GM10266 (cell line): ENCODE measurements at regions not wholly inside any gene's neighbourhood (a gene's known extent, or its start where the extent isn't known, plus 50 kb on each side); places are given as distances from the start of the nearest gene placed in this dataset.
"Not testable (repeated sequence)": the region's sequence is repeated elsewhere in the genome, so short reads cannot be mapped to it uniquely, and the experiment has no call there.

Experiments
- DNase-seq: peaks from one replicate; pipeline ENCODE4 v3.0.0; 2012; ENCODE audit errors: extremely low spot score
- TF ChIP-seq, protein P1 (sequence below): IDR thresholded peaks from 2 replicates; pipeline ENCODE4 v1.5.1; 2012; ENCODE audit warnings: mild to moderate bottlenecking, low read depth; ENCODE audit not compliant: control insufficient read depth, insufficient read depth; ENCODE audit errors: missing control alignments

DNA sequence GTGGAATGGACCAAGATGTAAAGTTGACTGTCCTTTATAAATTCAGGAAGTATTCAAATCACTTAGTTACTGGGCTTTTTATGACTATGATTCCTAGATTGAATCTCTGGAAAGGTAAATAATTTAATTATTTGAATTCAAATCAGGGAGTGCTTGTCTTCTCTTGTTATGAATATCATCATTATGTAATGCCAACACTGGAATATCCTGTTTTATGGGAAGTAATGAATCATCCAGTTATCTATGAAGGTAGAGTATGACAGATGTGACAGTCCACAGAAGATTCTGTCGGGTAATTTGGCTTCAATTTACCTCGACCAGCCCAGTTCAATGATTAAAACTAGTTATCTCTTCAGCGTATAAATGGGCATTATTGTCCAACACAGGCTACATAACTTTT lies 141.0 kb upstream of the NUDT12 start:
- DNase-seq, result no peak
- TF ChIP-seq, protein P1, sequence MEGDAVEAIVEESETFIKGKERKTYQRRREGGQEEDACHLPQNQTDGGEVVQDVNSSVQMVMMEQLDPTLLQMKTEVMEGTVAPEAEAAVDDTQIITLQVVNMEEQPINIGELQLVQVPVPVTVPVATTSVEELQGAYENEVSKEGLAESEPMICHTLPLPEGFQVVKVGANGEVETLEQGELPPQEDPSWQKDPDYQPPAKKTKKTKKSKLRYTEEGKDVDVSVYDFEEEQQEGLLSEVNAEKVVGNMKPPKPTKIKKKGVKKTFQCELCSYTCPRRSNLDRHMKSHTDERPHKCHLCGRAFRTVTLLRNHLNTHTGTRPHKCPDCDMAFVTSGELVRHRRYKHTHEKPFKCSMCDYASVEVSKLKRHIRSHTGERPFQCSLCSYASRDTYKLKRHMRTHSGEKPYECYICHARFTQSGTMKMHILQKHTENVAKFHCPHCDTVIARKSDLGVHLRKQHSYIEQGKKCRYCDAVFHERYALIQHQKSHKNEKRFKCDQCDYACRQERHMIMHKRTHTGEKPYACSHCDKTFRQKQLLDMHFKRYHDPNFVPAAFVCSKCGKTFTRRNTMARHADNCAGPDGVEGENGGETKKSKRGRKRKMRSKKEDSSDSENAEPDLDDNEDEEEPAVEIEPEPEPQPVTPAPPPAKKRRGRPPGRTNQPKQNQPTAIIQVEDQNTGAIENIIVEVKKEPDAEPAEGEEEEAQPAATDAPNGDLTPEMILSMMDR, result no peak

DNA sequence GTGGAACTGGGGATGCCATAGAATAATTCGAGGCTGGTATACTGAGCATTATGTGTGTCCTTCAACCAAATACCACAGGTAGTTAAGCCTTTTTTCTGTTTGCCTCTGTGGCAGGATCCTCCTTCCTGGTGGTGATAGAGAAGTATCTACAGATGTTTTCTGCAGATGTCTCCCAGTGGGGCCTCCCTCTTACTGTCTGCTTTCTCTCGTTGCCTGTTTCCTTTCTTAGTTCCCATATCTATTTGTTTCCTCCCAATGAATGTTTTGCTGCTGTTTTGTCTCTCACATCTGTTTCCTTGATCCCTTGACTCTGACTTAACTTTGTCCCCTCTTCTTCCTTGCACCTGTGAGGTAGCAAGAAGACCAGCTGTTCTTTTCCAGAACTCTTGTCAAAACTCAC lies 130.9 kb upstream of the NUDT12 start:
- TF ChIP-seq, protein P1, result no peak
- no peak for DNase-seq

DNA sequence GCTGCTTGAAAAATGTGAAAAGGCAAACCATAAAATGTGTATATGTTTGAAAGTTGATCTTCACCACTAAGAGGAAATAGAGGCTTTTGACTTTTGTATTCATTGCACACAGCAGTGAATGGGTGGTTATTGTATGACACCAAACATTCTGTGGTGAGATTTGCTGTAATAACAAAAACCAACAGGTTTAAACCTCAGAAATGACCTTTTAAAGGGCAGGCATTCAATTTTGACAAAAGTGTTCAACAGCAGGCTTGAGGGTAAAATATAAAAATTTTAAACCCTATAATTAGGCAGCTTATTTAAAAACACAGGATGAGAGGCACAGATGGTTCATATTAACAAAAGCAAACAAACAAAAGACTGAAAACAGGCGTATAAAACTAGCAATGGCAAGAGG lies 128.1 kb upstream of the NUDT12 start:
- TF ChIP-seq, protein P1, result no peak
- no peak for DNase-seq

DNA sequence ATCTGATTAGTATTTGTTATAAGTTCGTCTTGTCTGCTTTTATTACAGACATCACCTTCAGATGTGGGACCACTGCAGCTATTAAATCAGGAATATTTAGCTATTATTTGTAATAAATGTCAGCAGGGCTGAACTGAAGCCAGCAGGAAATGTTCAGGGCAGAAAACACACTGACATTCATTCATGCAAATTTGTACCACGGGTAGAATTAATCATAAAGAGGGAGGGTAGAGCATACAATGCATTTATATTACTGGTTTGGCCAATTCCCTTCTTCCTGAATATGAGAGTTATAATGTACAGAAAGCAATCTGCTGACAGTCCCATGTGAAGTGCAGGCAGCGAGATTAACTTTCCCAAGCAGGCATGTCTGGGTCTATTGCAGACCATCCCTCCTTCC lies 117.3 kb upstream of the NUDT12 start:
- TF ChIP-seq, protein P1, result no peak
- no peak for DNase-seq

DNA sequence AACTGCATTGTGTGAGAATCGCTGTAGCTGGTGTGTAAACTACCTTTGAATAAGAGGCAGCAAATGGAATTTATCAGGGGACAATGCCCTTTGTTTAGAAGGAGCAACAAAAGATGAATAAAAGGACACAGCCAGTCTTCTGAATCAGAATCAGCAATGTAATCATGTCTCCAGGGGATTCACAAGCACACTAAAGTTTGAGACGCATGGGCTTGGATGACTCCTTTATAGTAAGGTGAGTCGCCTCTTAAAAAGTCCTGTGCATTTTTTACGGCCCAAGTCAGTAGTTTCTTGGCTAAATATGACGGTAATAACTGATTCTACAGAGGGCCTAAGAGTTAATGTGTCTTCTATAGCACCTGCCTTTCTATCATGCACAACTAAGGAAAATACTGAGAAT lies 113.6 kb upstream of the NUDT12 start:
- not testable (repeated sequence) for DNase-seq

DNA sequence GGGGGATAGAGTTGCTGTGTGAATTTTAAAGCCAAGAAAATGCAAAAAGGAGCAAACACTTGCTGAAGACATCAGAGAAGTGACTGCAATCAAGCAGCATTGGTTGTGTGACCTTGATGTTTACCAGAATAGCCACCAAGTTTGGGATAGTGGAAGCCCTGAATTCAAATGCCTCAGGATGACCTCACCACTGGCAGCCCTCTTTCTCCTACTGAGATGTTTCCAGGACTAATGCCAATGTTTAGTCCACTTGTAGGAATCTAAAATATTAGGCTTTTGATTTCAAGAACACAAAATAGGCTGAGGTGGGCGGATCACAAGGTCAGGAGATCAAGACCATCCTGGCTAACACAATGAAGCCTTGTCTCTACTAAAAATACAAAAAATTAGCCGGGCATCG lies 112.2 kb upstream of the NUDT12 start:
- TF ChIP-seq, protein P1, result no peak
- DNase-seq, result no peak

DNA sequence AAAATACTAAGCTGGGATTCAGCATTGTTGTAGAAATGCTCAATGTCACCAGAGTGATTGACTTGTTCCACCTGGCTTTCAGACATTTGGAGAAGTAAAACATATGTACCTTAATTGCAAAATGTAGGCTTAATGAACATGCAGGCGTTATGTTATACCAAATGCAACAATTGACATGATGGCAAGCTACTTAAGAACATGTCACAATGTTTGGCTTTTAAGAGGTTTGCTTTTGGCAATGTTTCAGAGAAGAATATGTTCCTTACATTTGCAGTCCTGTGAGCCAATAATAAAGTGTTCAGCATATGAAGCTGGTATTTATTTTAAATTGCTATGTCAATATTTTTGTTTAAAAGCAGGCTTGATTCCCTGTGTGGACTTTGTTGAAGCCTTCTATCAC lies 111.7 kb upstream of the NUDT12 start:
- TF ChIP-seq, protein P1, result no peak
- DNase-seq, result no peak

DNA sequence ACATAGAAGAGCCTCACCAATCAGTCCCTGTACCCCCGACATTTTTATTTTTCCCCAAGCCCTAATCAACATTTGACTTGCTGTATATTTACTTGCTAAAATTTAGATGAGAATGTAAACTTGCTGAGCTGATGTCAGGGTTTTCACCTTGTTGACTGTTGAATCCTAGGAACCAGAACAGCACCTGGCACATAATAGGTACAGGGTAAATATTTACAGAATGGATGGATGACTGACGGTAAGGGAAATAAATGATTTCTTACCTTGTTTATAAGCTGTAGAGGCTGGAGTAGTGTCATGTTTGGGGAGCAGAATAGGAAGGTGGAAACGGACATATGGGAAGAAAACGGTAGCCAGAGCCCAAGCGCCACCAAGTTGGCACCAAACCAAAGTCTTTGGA lies 107.0 kb upstream of the NUDT12 start:
- TF ChIP-seq, protein P1, result no peak
- no peak for DNase-seq
